Left renal cortex interstitium (tissue), 4 donors: ENCODE measurements at regions not wholly inside any gene's neighbourhood (a gene's known extent, or its start where the extent isn't known, plus 50 kb on each side); places are given as distances from the start of the nearest gene placed in this dataset.
"Not testable (repeated sequence)": the region's sequence is repeated elsewhere in the genome, so short reads cannot be mapped to it uniquely, and the experiment has no call there.

Experiments used
- DNase-seq, 4 donors: peaks; one replicate each; pipeline ENCODE4 v3.0.0-alpha.2; 2013; ENCODE audit warnings: low read depth in 4 of 4, low spot score in 2 of 4, missing footprints in 1 of 4

- DNase-seq = no peak
Measured at GRCh38 chr2:234898534-234899053, 53.2 kb upstream of the SH3BP4 start.

GRCh38 chr2:234888442-234888841, 63.4 kb upstream of the SH3BP4 start:
- DNase-seq = not testable (repeated sequence)

GRCh38 chr2:234887195-234887594, 64.6 kb upstream of the SH3BP4 start:
- DNase-seq = no peak

GRCh38 chr2:234885886-234886285, 65.9 kb upstream of the SH3BP4 start:
- DNase-seq = no peak

- no peak for DNase-seq
Measured at GRCh38 chr2:234885118-234885517, 66.7 kb upstream of the SH3BP4 start.

GRCh38 chr2:234884591-234884990, 67.2 kb upstream of the SH3BP4 start:
- DNase-seq = no peak

GRCh38 chr2:234881413-234882241, 70.2 kb upstream of the SH3BP4 start:
- peak; percentile 15 to 59 (median 36) for DNase-seq

- no peak for DNase-seq
Measured at GRCh38 chr2:234880551-234881211, 71.1 kb upstream of the SH3BP4 start.

GRCh38 chr2:234879671-234880455, 72.0 kb upstream of the SH3BP4 start:
- DNase-seq = no peak

- not testable (repeated sequence) for DNase-seq
Measured at GRCh38 chr2:234876621-234877020, 75.2 kb upstream of the SH3BP4 start.

GRCh38 chr2:234874347-234875046, 77.3 kb upstream of the SH3BP4 start:
- no peak for DNase-seq

- no peak for DNase-seq
Measured at GRCh38 chr2:234873828-234874173, 78.0 kb upstream of the SH3BP4 start.

- DNase-seq = no peak
Measured at GRCh38 chr2:234873103-234873827, 78.6 kb upstream of the SH3BP4 start.

GRCh38 chr2:234869969-234870368, 81.8 kb upstream of the SH3BP4 start:
- DNase-seq = no peak

- no peak for DNase-seq
Measured at GRCh38 chr2:234869164-234869563, 82.7 kb upstream of the SH3BP4 start.

GRCh38 chr2:234867882-234868285, 83.9 kb upstream of the SH3BP4 start:
- no peak for DNase-seq

- DNase-seq = no peak
Measured at GRCh38 chr2:234865586-234865985, 86.2 kb upstream of the SH3BP4 start.

GRCh38 chr2:234865040-234865439, 86.8 kb upstream of the SH3BP4 start:
- DNase-seq = no peak

- DNase-seq = no peak
Measured at GRCh38 chr2:234864506-234864905, 87.3 kb upstream of the SH3BP4 start.
